HG03520 (cell line): ENCODE measurements at regions not wholly inside any gene's neighbourhood (a gene's known extent, or its start where the extent isn't known, plus 50 kb on each side); places are given as distances from the start of the nearest gene placed in this dataset.
"Not testable (repeated sequence)": the region's sequence is repeated elsewhere in the genome, so short reads cannot be mapped to it uniquely, and the experiment has no call there.

Experiments
- ATAC-seq: cut with Tn5 transposase; IDR thresholded peaks from one replicate; pipeline ENCODE4 v1.9.1; 2021; ENCODE audit warnings: mild to moderate bottlenecking, moderate library complexity; ENCODE audit not compliant: unreplicated experiment

DNA sequence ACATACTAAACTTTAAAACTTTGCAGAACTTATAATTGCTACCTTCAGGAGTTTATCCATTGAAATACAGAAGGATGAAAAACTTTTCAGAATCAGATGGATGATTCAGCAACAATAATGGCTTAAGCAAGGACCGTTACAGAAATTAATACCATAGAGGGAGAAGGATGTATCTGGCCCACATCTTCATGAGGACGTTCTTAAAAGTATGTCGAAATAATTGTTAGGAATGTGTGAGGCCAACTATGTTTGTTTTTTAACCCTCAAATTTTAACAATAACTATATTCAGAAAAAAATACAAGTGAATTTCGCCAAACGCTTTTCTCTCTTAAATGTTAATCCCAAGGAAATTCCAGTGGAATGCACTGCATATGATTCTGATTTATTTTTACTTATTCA lies 105.2 kb upstream of the EPHA3 start:
- no peak for ATAC-seq

GRCh38 chr3:89013536-89013935 lies 93.9 kb upstream of the EPHA3 start:
- ATAC-seq, result no peak

DNA sequence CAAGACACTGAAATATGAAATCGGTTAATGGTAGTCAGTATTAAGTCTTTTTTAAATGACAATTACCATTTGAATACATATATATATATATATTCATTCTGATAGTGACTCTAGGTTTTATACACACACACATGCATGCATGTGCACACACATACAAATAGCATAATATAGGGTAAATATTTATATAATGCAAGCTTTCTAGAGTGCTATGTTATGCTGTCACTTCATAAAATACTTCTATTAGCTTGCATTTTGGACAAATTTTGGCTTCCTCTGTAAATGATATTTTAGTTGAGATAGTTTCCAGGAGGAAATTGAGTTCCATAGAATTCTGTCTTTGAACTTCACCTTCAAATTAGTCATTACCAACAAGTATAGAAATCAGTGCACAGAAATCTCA lies 89.9 kb upstream of the EPHA3 start:
- ATAC-seq, result no peak

GRCh38 chr3:89025185-89025584 lies 82.2 kb upstream of the EPHA3 start:
- no peak for ATAC-seq

GRCh38 chr3:89032346-89033013 lies 74.9 kb upstream of the EPHA3 start:
- ATAC-seq, result no peak

DNA sequence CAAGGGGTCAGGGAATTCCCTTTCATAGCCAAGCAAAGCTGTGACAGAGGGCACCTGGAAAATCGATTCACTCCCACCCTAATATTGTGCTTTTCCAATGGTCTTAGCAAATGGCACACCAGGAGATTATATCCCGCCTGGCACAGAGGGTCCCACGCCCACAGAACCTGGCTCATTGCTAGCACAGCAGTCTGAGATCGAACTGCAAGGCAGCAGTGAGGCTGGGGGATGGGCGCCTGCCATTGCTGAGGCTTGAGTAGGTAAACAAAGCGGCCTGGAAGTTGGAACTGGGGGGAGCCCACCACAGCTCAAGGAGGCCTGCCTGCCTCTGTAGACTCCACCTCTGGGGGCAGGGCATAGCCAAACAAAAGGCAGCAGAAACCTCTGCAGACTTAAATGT lies 72.7 kb upstream of the EPHA3 start:
- ATAC-seq, result not testable (repeated sequence)

DNA sequence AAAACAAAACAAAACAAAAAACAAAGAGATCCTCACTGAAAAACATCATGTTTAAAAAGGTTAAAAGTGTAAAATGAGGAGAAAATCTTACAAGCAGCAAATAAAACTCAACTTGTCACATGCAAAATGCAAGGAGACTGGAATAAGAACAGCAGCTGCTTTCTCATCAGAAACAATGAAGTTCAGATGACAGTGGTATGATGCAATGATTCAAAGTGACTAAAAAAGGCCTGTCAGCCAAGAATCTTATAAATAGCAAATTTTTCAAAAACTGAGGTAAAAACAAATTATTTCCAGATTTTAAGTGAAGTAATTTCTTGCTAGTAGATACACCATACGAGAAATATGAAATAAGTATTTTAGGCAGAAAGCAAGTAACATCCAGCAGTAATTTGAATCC lies 68.6 kb upstream of the EPHA3 start:
- ATAC-seq, result no peak

DNA sequence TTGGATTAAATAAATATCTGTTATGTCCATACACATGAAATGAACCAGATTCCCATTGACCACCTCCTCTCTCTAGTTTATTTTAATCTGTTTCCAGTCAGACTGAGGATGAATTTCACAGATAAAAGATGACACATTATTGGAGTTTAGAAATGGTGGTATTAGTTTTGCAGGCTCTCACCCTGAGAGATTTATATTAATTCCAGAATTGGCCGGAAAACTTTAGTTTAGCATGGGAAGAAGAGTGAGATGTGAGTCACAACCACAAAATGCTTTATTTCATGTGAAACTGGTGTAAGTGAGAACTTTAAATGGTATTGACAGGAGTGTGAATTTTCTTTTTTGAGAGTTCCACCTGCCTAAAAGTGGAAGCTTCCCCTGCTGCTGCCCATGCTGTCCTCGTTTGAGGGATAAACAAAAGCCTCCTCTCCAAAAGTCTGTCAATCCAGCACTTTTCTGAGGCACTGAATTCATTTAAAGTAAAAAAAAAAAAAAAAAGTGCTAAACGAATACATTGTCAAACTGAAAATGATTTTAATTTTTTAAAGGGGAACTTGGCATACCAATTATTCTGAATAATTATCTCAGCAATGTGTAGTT lies 65.1 kb upstream of the EPHA3 start:
- no peak for ATAC-seq

DNA sequence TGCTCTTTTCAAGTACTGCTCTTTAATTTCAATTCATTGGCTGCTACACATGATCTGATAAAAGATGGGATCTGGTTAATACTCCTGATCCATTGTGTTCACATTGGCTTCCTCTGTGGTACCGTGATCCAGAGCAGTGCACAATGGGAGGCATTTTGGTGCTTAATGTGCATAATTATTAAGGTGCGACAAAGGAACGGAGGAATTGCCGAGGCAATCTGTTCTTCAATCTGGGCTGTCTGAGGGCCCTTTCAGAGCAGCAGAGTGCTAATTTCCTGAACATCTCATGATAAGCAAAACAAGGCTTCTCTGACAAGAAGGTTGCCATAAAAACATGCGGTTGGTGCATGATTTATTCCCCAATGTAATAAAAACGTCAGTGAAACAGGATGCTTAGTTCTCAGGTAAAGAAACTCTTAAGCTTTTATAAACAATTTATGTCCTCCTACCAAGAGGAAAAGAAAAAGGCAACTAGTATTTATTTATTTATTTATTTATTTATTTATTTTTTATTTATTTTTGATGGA lies 64.0 kb upstream of the EPHA3 start:
- ATAC-seq, result no peak

DNA sequence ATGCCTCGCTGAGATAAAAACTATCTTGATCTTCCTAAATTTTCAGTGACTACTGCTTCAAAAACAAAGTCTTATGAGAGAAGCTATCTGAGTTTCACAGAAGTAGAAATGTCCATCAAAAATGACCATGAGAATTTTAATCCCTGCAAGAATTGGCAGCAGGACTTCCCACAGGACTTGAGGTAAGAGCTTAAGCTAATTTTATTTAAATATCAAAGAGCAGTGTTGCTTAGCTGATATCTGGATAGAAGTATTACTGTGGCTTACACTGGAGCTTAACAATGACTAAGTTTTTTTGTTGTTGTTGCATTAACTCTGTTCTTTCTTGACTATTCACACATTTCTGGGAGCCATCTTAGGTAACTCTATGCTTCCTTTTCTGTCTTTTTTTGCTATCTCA lies 60.8 kb upstream of the EPHA3 start:
- ATAC-seq, result no peak

- ATAC-seq, result no peak
Measured at GRCh38 chr3:89049119-89049518, 58.3 kb upstream of the EPHA3 start.

DNA sequence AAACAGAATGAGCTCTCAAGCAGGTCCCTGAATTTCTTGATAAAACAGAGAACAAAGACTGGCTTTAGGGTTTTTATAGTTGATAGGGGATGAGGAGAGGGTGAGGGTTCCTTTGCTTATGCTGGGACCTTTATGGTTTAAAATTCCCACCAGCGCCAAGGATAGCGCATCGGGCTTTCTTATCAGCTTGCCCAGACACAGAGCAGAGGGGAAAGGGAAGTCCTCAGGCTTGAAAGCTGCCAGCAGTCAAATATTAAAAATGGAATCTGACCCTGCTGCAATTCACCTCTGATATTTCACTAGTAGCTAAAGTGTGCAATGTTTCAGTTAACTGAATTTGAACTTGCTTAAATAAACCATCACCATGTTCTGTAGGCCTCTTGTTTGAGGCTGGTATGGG lies 55.0 kb upstream of the EPHA3 start:
- ATAC-seq, result no peak

DNA sequence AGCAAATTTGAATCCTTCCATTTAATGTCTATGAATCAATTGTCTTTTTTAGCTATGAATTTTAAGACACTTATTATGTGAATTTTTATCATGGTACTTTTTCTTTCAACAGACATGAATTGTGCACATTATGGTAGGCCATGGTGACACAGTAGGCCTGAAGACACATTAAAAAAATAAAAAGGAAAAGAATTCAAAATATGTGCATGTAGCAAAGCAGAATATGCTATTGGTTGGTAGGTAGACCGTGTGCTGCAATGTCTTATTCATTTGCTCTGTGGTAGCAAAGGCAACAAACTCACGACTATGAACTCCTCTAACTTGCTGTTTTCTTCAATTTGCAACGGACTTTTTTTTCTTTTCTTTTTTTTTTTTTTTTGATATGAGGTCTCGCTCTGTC lies 50.0 kb upstream of the EPHA3 start:
- ATAC-seq, result no peak
